SKM-1 (cell line): ENCODE measurements at regions not wholly inside any gene's neighbourhood (a gene's known extent, or its start where the extent isn't known, plus 50 kb on each side); places are given as distances from the start of the nearest gene placed in this dataset.

Source experiments
- DNase-seq: peaks from one replicate; lab custom pipeline; 2025; ENCODE audit not compliant: unreplicated experiment; lab: John Stamatoyannopoulos, UW

DNA sequence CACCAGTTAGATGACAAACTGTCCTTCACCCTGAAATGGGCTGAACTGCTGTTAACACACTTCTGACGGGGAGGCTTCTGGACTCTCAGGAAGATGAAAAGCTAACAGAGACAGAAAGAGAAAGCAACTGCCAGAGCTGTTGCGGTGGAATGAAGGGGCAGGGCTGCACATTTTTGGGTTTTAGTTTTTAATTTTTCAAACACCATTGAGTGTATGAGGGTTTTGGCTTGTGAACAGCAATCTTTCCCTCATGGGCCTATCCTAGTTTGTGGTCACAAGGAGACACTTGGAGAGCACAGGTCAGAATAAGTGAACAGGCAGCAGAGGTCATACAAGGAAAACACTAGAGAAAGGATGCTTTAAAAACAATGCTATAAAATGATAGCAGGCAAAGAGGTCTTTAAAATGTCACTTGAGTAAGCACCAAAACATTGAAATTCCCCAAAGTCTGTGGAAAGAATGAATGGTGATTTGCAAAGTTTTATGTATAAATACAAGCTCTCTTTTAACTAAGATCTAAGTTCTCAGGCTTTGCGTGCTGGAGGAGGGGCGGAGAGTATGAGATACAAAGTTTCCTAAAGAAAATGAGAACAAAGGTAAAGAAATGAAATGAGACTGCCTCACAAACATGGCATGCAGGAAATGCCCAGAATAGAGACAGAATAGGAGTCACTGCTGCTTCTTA, 101.4 kb upstream of the GLI3 start:
- DNase-seq, result no peak

DNA sequence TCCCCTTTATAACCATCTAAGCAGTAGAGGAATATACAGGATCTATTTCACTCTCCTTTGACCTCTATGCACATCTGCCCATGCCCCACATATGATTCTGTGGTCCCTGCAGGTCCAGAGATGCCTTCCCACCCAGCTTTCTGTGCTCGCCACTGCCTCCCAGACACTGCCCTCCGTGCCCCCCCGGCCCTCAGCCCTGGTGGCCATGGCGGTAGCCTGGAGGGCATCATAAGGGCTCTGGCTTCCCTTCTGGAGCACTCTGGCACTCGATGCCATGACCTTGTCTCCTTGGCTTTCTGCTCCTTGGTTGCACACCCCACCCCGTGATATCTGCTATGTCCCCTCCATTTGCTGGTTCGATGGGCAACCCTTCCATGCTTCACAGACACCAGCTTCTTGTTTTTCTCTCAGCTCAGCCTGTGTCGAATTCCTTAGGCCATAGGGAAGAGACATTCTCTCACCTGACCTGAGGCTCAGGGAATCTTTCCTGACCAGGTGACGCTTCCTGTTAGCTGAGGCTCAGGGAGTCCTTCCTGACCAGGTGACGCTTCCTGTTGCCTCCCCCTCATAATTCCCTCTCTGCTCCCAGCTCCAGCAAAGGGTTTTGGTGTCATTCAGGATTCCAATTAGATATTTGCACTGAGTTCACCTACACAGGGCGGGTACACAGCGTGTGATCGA, 100.4 kb upstream of the GLI3 start:
- no peak for DNase-seq

DNA sequence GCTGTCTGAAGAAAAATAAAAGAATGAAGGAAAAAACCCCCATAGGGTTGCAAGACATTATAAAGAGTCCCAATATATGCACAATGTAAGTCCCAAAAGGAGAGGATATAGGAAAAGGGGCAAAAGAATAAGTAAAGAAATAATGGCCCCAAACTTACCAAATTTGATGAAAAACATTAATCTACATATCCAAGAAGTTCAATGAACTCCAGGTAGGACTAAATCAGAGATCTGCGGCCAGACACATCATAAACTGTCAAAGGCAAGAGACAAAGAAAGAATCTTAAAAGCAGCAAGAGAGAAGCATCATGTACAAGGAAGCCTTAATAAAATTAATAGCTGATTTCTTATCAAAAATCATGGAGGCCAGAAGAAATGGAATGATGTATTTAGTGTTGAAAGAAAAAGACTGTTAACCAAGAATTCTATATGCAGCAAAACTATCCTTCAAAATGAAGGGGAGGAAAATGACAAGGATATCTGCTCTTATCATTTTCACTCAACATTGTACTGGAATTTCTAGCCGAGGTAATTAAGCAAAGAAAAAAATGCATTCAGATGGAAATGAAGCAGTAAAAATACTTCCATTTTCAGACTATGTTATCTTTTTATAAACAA, 95.7 kb upstream of the GLI3 start:
- no peak for DNase-seq

DNA sequence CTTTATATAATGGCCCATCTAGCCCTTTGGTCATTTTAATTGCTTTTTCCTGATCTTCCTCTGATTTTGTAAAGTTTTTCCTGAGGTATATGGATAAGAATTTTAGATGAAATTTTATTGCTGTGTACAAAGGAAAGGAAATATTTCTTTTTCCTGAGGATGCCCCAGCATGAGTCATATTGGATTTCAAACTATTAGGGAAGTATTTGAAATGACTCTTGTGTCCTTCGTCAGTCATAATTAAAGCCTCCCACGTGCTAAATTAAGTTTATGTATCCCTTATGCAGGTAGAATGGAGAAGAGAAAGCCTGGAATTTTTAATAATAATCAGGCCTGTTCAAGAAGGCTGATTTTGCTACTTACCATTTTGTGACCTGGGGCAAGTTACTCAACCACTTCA, 82.6 kb upstream of the GLI3 start:
- no peak for DNase-seq

DNA sequence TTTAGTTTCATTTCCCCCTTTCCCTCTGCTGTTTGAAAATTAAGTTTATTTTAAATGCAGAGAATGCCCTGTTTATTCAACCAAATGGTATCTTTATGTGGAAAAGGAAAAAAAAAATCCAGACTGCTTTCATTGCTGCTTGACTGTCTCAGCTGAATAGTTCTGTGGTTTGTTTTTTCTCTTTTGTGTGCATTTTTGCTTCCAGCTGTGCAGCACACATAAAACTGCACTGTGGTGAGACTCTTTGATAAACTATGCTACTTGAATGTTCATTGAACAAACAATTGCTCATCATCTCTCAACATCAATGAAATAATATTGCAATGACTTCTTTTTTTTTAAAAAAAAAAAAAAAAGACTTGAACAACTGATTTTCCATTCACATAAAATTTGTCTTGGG, 78.6 kb upstream of the GLI3 start:
- no peak for DNase-seq

DNA sequence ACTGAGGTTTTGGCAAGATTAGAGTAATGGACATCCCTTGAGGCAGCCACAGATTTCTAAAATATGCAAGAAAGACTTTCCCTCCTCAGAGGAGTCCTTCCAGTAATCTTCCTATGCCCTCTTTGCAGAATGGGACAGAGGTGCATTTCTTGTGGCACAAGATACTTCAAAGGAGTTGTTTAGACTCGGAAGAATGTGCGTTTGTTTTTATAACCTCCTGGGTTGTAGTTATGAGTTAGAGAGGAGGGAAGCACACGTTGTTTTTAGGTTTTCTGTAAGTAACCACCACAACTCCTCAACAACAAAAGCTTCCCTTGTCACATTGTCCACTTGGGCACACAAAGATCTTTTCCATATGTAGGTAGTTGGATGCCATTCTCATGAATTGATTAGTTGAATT, 78.1 kb upstream of the GLI3 start:
- DNase-seq, result no peak

DNA sequence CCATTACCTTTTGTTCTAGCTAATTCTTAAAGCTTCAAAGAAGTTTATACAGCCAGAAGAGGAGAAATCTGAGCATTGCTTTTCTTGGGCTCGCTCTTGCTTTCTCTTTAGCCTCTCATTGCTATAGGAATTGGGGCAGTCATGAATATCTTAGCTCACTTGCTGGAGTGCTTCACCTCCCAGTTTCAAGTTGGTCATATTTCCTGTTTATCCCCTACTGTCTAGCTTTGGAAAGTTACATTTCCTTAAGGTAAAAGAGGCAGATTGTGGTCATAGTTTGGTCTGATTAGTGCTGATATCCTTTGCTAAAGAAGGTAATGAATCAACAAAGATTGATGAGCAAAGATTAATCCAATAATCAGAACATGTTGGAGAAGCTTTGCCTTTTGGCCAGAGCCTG, 77.7 kb upstream of the GLI3 start:
- no peak for DNase-seq

DNA sequence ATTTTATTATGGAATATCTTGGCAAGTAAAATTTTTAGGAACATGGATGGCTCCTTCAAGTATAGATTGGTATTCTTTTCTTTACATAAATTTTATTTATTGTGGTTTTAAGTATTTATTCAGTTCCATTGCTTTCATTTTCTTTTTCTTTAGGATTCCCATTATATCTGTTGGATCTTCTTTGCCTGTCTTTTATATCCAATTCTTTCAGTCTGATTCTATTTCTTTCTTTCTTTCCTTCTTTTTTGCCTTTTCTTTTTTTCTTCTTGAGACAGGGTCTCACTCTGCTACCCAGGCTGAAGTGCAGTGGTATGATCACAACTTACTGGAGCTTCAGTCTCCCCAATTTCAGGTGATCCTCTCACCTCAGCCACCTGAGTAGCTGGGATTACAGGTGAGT, 74.2 kb upstream of the GLI3 start:
- no peak for DNase-seq

DNA sequence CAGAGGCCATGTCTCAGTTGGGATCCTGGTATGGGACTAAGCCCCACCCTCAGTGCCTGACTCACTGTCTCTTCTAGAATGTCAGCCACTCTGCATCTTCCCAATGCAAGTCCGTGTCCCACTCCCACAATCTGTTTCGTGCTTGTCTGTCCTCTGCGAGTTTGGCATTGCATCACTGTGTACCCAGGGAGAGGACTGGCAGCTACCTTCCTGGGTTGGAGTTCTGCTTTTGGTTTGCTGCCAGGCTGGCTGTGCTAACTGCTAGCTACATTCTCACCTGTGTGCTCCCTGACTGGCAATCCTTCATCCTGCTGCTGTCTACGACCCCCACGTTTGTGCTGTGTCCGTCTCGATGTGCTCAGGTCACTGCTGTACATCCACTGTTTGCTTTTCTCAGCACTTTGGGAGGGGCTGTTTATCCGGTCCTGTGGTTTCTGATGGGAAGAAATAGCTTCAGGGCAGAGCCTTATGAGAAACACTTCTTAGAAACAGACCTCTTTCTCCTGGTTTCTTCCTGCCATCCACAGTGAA, 56.0 kb upstream of the GLI3 start:
- no peak for DNase-seq

DNA sequence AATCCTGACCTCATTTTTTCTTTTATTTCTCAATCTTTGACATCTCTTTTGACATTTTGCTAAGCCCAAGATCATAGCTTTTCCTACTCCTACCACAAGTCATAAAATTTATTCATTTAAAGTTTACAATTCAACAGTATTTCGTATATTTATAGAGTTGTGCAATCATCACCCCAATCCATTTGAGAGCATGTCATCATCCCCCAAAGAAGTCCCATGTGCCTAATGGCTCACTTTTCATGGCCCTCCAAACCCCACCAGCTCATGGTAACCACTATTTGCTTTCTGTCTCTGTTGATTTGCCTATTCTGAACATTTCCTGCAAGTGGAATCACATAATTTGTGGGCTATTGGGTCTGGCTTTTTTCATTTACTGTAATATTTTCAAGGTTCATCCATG, 52.5 kb upstream of the GLI3 start:
- DNase-seq, result no peak
